T-helper 1 cell treated with Interleukin-12 subunit alpha and Interleukin-12 subunit beta and Interleukin-4 antibody, amounts not matched to agents 30 μg/mL and 1 μg/mL, for 36 hours (primary cell): ENCODE measurements at regions not wholly inside any gene's neighbourhood (a gene's known extent, or its start where the extent isn't known, plus 50 kb on each side); places are given as distances from the start of the nearest gene placed in this dataset.

Experiments used
- H3K27ac Mint-ChIP-seq: one replicate; pipeline ENCODE4 v1.8.0; 2021; ENCODE audit warnings: mild to moderate bottlenecking, mixed read lengths
- H3K27me3 Mint-ChIP-seq: one replicate; pipeline ENCODE4 v1.8.0; 2021; ENCODE audit warnings: low read depth, mixed read lengths
- H3K36me3 Mint-ChIP-seq: one replicate; pipeline ENCODE4 v1.8.0; 2021; ENCODE audit warnings: low read depth, mixed read lengths
- H3K4me1 Mint-ChIP-seq: one replicate; pipeline ENCODE4 v1.8.0; 2021; ENCODE audit warnings: low read depth, mixed read lengths
- H3K4me3 Mint-ChIP-seq: one replicate; pipeline ENCODE4 v1.8.0; 2021; ENCODE audit warnings: mild to moderate bottlenecking, moderate library complexity, mixed read lengths
- H3K9me3 Mint-ChIP-seq: one replicate; pipeline ENCODE4 v1.8.0; 2021; ENCODE audit warnings: mixed read lengths

DNA sequence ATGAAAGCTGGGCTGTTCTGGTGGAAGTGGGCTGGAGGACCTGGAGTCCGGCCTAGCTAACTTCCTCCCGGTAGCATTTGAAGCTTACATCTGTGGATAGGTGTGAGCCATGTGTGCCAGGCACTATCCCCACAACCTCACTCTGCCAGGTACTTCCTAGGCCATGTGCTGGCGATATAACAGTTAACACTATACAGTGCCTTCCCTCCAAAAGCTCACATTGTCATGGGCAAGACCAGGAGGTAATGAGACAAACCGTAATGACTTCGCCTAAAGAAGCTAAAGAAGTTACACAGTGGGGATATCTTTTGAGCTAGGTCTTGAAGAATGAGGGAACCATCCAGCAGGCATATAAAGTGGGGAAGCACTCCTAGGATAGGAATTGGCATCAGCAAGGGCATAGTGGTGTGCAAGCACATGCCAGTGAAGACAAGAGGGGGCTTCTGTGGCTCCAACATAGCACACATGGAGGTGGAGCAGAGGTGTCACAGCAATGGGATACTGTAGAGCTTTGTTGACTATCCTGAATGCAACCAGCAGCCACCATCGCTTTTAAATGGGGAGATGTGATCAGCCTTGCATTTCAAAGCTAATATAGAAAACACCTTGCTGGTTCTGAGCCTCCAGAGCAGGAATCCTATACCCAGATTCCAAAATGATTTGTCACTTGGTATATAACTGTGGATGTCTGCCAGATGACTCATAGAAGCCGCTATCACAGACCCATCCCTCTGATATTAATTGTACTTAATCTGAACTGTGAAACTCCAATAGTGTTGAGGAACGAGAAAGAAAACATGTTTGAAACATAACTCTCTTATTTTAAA, 466.3 kb downstream of the LMO4 start:
- no peaks in the 10 kb centered on the region for H3K36me3 Mint-ChIP-seq
- no peaks in the 10 kb centered on the region for H3K4me1 Mint-ChIP-seq
- peaks cover 4% of the 10 kb centered on the region for H3K27me3 Mint-ChIP-seq
- H3K27ac Mint-ChIP-seq, result no peak overlapping the region
- no peak overlapping the region for H3K4me3 Mint-ChIP-seq
- no peaks in the 10 kb centered on the region for H3K9me3 Mint-ChIP-seq

DNA sequence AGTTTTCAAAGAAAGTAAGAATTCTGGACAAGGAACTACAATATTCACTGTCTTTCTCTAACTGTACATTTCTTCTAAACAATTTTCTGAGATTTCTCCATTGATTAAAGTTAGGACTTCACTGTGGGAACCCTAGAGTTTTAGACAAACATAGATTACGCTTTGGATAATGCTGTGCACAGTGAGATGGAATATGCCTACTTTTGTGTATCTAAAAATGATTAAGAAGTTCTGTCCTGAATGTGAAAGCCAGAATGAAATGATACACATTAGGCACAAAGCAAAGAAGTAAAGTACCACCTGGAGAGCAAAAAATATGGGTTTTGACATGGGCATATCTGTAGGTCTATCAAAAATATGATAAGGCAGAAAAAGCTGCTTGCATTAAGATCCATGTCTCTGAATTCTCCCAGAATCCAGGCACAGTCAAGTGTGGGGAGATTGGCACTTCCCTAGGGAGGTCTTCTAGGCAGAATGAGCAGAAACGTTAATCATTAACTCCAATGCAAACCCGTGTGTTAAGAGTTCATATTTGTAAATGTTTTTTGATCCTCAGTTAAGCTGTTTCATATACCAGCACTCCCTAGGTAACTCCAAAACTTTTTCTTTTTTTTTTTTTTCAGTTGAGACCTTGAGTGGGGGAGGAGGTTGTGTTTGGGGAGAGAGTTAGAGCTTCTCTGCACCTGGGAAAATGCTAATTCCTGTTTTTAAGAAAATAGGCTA, 467.1 kb downstream of the LMO4 start:
- Mint-ChIP-seq H3K9me3 (no peaks in the 10 kb centered on the region), H3K4me1 (no peaks in the 10 kb centered on the region), H3K4me3 (no peak overlapping the region), H3K27me3 (peaks cover 4% of the 10 kb centered on the region), H3K36me3 (no peaks in the 10 kb centered on the region), H3K27ac (no peak overlapping the region)

DNA sequence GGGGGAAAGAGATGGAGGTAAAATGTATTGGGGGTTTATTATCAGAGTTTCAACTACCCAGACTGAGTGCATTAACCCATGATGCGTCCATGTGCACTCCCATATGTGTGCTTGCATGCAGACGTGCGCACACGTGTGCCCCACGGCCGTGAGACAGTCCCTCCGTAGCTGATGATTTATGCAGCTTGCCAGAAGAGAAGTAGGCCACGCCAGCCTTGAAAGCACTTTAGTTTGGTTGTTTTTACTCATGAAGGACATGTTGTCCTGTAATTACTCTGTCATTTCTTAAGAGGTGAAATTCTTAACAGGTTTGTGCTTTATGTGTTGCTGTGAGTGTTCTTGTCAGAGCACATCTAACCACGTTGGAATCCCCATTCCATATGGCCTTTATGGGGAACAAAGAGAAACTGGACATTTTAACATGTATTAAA, 467.8 kb downstream of the LMO4 start:
- no peaks in the 10 kb centered on the region for H3K9me3 Mint-ChIP-seq
- no peaks in the 10 kb centered on the region for H3K36me3 Mint-ChIP-seq
- no peak overlapping the region for H3K4me3 Mint-ChIP-seq
- no peaks in the 10 kb centered on the region for H3K27me3 Mint-ChIP-seq
- no peaks in the 10 kb centered on the region for H3K4me1 Mint-ChIP-seq
- H3K27ac Mint-ChIP-seq, result no peak overlapping the region

DNA sequence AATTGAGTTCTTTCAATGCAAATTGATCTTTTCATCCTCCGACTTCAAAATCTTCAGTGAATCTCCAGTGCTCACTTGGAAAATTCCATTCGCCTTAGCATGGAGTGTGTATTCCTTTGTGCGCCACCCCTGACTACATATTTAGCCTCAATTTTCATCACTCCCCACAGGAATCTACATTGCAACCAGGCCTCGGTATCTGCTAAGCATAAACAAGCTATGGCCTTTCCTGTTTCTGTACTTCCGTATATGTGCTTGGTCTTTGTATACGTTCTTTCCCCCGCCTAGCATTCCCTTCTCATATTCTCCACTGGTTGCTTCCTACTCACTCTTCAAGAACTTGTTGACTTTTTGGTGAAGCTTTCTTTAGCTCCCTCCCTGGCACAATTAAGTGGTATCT, 470.8 kb downstream of the LMO4 start:
- Mint-ChIP-seq H3K4me1 (no peaks in the 10 kb centered on the region), H3K36me3 (no peaks in the 10 kb centered on the region), H3K4me3 (no peak overlapping the region), H3K9me3 (no peaks in the 10 kb centered on the region), H3K27me3 (no peaks in the 10 kb centered on the region), H3K27ac (no peak overlapping the region)

DNA sequence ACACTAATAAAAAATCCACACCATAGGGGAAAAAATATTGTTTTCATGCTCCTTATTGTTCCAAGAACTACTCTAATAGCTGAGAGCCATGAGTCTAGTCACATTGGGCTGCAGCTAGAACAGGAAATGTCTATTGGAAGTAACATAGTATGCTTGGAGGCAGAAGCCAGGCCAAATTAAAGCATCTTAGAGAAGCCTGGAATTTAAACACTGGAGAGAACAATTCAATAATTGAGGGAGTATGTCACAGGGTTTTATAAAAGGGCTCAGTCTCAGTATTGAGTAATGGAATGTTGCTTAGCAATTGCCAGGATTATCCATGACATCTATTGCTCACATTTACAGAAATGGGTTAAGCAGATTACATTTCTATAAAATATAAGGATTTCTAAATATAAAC, 471.3 kb downstream of the LMO4 start:
- Mint-ChIP-seq H3K4me1 (no peaks in the 10 kb centered on the region), H3K4me3 (no peak overlapping the region), H3K36me3 (no peaks in the 10 kb centered on the region), H3K27me3 (no peaks in the 10 kb centered on the region), H3K27ac (no peak overlapping the region), H3K9me3 (no peaks in the 10 kb centered on the region)

DNA sequence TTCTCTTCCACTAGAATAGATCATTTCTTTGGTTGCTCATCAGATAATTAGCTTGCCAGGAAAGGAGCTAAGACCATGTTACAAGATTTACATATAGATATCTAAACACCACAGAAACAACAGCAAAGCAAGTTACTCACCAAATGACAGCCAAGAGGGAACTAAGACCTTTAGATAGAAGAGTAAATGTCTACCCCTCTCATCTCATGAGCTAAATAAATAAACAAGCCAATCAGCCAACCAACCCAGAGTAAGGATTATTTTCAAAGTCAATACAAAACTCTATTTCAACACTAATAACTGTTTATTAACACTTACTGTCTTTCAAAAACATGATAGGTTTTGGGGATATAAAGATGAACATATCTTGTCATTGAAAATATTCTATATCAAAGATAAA, 474.7 kb downstream of the LMO4 start:
- no peaks in the 10 kb centered on the region for H3K9me3 Mint-ChIP-seq
- no peaks in the 10 kb centered on the region for H3K27me3 Mint-ChIP-seq
- no peak overlapping the region for H3K4me3 Mint-ChIP-seq
- no peaks in the 10 kb centered on the region for H3K36me3 Mint-ChIP-seq
- H3K27ac Mint-ChIP-seq, result no peak overlapping the region
- no peaks in the 10 kb centered on the region for H3K4me1 Mint-ChIP-seq

DNA sequence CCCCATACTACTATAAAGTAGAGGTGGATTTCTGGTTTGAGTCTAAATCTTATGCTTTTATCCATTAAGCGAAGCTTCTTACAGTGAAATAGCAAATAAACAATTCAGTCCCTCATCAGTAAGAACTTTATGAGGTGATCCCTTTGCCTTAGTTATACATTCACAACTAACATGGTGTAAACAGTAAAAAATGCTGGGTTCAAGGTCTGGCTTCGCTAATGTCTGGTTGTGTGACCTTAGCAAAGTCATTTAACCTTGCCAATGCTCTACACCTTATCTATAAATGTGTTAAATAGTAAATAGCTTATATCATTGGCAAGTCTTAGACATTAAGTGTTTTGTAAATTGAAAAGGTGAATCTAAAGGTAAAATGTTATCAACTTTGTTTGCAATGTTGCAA, 475.4 kb downstream of the LMO4 start:
- H3K4me1 Mint-ChIP-seq, result no peaks in the 10 kb centered on the region
- H3K27me3 Mint-ChIP-seq, result no peaks in the 10 kb centered on the region
- H3K27ac Mint-ChIP-seq, result no peak overlapping the region
- no peaks in the 10 kb centered on the region for H3K36me3 Mint-ChIP-seq
- H3K4me3 Mint-ChIP-seq, result no peak overlapping the region
- no peaks in the 10 kb centered on the region for H3K9me3 Mint-ChIP-seq

DNA sequence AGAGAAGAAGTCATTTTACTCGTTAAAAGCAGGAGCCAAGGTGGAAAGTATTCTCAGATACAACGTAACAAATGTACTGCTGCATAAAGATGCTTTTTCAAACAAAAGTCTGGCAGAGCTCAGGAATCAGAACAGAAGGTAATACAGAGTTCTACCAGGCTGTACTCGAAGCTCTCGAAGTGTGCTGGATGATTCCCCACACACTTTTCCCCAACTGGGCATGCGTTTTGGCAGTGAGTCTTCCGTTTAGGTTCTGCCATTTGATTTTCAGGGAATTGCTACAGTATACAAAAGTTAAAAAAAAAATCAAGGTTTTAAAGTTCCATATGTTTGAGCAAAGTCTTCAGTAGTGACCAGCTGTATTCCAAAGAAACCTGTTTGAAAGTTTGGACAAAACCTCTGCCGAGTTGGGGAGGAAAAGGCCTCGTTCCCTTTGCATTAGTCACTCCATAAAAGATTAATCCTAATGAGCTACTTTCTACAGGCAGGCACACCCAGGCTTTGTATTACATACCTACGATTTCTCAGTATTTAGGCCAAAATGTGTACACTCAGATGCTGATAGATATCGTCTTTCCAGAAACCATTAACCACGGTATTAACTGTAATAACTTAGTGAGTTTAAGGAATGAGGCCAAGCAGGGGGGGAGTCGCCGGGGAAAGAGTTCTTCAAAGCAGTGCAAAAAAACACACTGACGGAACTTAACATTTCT, 477.1 kb downstream of the LMO4 start:
- no peak overlapping the region for H3K4me3 Mint-ChIP-seq

DNA sequence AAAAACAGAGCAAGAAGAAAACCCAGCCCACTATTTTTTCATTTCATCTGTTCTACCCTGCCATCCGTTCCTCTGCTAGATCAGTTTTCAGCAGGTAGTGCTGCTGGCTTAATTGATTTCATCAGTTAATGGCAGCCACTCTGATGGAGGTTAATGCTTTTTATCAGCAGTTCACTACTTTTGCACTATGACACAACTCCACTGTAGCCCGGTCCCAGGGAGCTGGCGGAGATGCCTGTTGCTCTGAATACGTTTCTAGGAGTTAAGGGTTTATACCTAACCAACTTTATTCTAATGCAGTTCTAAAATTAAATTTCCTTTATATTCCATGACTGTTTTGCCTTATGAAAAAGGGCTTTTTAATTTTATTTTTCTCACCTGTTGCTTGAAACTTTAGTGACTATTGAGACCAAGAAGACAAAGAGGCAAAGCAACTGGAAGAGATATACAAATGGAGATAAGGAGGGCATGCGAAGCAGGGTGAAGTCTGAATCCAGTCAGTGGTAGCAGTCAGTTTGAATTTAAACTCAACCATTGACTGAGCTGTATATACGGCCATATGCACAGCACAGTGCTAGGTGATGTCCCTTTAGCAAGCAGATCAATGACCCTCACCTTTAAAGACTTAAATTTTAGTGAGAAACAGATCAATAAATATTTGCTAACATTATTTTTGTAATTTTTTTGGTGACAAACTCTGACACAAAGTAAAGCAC, 477.9 kb downstream of the LMO4 start:
- Mint-ChIP-seq H3K36me3 (no peaks in the 10 kb centered on the region), H3K9me3 (no peaks in the 10 kb centered on the region), H3K4me3 (no peak overlapping the region), H3K27me3 (no peaks in the 10 kb centered on the region), H3K27ac (no peak overlapping the region), H3K4me1 (no peaks in the 10 kb centered on the region)

More for the DNA sequence above, 477.1 kb downstream of the LMO4 start:
- Mint-ChIP-seq H3K27me3 (no peaks in the 10 kb centered on the region), H3K9me3 (no peaks in the 10 kb centered on the region), H3K36me3 (no peaks in the 10 kb centered on the region), H3K4me1 (no peaks in the 10 kb centered on the region), H3K27ac (no peak overlapping the region)

DNA sequence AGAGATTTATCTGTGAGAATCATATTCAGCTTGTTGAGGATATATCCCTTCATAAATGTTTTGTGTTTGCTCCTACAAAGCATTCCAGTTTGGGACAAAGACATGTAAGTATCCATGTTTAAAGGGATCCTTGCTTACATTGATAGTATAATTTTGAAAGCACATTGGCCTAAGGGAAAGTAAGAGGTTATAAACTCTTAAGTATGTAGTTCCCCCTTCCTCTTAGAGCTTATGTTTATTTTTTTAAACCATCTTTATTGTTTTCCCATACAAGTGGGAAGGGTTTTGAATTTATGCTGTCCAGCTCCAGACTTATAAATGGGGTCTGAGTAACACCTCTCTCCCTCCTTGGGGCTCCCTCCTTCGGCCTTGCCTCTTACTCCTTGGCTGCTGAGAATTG, 481.5 kb downstream of the LMO4 start:
- H3K4me3 Mint-ChIP-seq, result no peak overlapping the region
- no peaks in the 10 kb centered on the region for H3K4me1 Mint-ChIP-seq
- H3K27ac Mint-ChIP-seq, result no peak overlapping the region
- H3K36me3 Mint-ChIP-seq, result no peaks in the 10 kb centered on the region
- H3K27me3 Mint-ChIP-seq, result no peaks in the 10 kb centered on the region
- H3K9me3 Mint-ChIP-seq, result no peaks in the 10 kb centered on the region

DNA sequence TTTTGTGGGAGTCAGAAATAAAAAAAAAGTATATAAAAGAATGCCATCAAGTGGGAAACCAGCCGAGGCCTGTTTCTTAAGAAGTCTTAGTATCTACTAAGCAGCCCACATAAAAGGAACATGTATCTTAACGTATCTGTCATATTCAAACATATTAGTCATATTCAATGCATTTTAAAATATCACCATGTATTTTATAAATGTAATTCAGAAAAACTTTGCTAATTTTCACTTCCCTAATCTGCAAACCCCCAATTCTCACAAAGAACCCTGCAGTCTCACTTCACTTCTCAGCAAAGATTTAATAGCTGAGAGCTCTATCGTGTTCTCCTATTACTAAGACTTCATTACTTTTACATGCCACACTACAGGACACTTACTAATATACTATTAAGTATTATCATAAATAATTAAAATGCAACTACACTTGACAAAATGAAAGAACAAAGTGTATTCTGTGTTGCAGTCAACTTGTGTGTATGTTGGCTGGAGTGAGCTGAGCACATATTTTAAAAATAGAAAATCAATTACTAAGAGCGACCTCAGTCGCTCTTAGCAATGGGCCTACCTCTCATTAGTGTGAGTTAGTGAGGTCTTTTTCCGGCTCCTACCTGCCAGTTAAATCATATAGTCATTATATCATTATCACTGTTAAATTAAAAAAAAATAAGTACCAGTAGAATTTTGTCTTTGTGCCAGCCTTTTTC, 484.3 kb downstream of the LMO4 start:
- Mint-ChIP-seq H3K4me1 (no peaks in the 10 kb centered on the region), H3K27me3 (no peaks in the 10 kb centered on the region), H3K36me3 (no peaks in the 10 kb centered on the region), H3K9me3 (no peaks in the 10 kb centered on the region), H3K27ac (no peak overlapping the region), H3K4me3 (no peak overlapping the region)

DNA sequence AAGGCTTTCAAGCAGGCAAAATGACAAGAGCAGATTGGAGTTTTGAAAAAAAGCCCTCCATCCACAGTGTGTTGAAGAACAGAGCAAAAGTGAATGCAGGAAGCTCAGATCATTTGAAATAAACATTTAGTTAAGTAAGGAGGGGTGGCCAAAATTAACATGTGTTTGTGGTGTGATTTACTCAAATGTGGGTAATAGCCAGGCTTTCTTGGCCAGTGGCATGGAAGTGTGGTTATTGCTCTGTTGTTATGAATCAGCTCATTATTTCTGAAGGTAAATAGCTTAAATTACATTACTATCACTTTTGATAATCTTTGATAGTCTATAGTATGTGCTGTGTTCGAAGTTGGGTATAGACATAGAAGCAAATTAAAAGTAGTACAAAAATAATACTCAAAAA, 485.9 kb downstream of the LMO4 start:
- Mint-ChIP-seq H3K27ac (no peak overlapping the region), H3K4me1 (no peaks in the 10 kb centered on the region), H3K9me3 (no peaks in the 10 kb centered on the region), H3K4me3 (no peak overlapping the region), H3K27me3 (no peaks in the 10 kb centered on the region), H3K36me3 (no peaks in the 10 kb centered on the region)

DNA sequence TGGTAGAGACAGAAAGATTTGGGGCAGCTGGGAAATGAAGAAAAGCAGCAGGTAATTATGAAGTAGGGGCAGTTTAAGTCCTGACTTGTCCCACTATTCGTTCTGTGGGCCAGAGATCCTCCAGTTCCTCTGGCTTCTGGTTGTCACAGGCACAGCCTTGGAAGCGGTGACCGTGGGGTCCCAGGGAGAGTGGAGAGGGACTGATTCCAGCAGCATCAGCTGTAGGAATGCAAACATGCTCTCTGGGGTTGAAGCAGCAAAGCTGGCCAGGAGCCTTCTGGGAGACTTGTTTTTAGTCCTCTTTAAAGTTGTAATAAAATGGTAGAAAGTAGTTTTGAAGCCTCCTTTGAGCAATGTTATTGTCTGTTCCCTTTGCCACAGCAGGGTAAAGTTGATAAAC, 488.0 kb downstream of the LMO4 start:
- no peaks in the 10 kb centered on the region for H3K36me3 Mint-ChIP-seq
- no peak overlapping the region for H3K27ac Mint-ChIP-seq
- no peaks in the 10 kb centered on the region for H3K4me1 Mint-ChIP-seq
- no peak overlapping the region for H3K4me3 Mint-ChIP-seq
- no peaks in the 10 kb centered on the region for H3K27me3 Mint-ChIP-seq
- H3K9me3 Mint-ChIP-seq, result no peaks in the 10 kb centered on the region
